SK-N-SH (cell line): ENCODE measurements at regions not wholly inside any gene's neighbourhood (a gene's known extent, or its start where the extent isn't known, plus 50 kb on each side); places are given as distances from the start of the nearest gene placed in this dataset.

Experiments used
- CTCF ChIA-PET: fragments of 300-600, 350-600 bp; formaldehyde crosslinking; extraction: SDS; loops from one replicate; lab custom pipeline; 2021; lab: Yijun Ruan, JAX
- POLR2A ChIA-PET: fragments of 350-600 bp; sonication (Branson Sonifier 250); formaldehyde crosslinking; extraction: SDS; loops from one replicate; lab custom pipeline; 2020; ENCODE audit warnings: antibody characterized with exemption, inconsistent platforms; lab: Yijun Ruan, JAX
- DNase-seq: peaks from one replicate; pipeline ENCODE4 v3.0.0; 2012
- H2AFZ ChIP-seq: fragments of 200-600 bp; sonication (generic); 2 replicates; pipeline ENCODE4 v1.8.1; 2016; ENCODE audit warnings: antibody characterized with exemption, mild to moderate bottlenecking, low read depth
- H3F3A ChIP-seq: fragments of 200-600 bp; sonication (generic); replicated peaks from 2 replicates; pipeline ENCODE3; 2016; ENCODE audit warnings: antibody characterized with exemption, mild to moderate bottlenecking; ENCODE audit not compliant: insufficient read depth
- H3K27ac ChIP-seq, 2 experiments: fragments of 200-500 bp in 1 of 2; fragments of 200-600 bp in 1 of 2; sonication (Bioruptor generic) in 1 of 2; sonication (generic), shearing (Covaris generic) in 1 of 2; 2 replicates each; pipeline versions ENCODE4 v1.5.1 to v1.6.1; 2014 to 2016; ENCODE audit warnings: low read depth in 2 of 2, inconsistent platforms in 1 of 2, low read length in 1 of 2, mild to moderate bottlenecking in 1 of 2, mixed read lengths in 1 of 2
- H3K27me3 ChIP-seq: fragments of 200-600 bp; sonication (generic), shearing (Covaris generic); 2 replicates; pipeline ENCODE4 v1.6.1; 2016; ENCODE audit warnings: mixed run types; ENCODE audit not compliant: insufficient read depth
- H3K36me3 ChIP-seq, 2 experiments: fragments of 200-500 bp in 1 of 2; fragments of 200-600 bp in 1 of 2; sonication (Bioruptor generic) in 1 of 2; sonication (generic) in 1 of 2; replicated peaks in 1 of 2; 2 replicates each; pipeline versions ENCODE3 to v1.5.1; 2014 to 2016; ENCODE audit warnings: low read length in 1 of 2, mild to moderate bottlenecking in 1 of 2; ENCODE audit not compliant: insufficient read depth in 2 of 2, control insufficient read depth in 1 of 2
- H3K4me1 ChIP-seq, 2 experiments: fragments of 200-500 bp in 1 of 2; fragments of 200-600 bp in 1 of 2; sonication (Bioruptor generic) in 1 of 2; sonication (generic), shearing (Covaris generic) in 1 of 2; 2 replicates each; pipeline versions ENCODE4 v1.5.1 to v1.6.1; 2014 to 2016; ENCODE audit warnings: low read depth in 1 of 2, low read length in 1 of 2, mixed run types in 1 of 2; ENCODE audit not compliant: insufficient read depth in 2 of 2, control insufficient read depth in 1 of 2
- H3K4me2 ChIP-seq: fragments of 200-600 bp; sonication (generic), shearing (Covaris generic); 2 replicates; pipeline ENCODE4 v1.6.1; 2017; ENCODE audit warnings: mixed run types
- H3K4me3 ChIP-seq, 2 experiments: fragments of 200-500 bp in 1 of 2; fragments of 200-600 bp in 1 of 2; sonication (Bioruptor generic) in 1 of 2; sonication (generic), shearing (Covaris generic) in 1 of 2; 2 replicates each; pipeline versions ENCODE4 v1.5.1 to v1.8.1; 2014 to 2016; ENCODE audit warnings: low read depth in 2 of 2, inconsistent platforms in 1 of 2, low read length in 1 of 2, mild to moderate bottlenecking in 1 of 2, mixed read lengths in 1 of 2, moderate library complexity in 1 of 2
- H3K79me2 ChIP-seq: fragments of 200-600 bp; sonication (generic); 2 replicates; pipeline ENCODE4 v1.8.1; 2017; ENCODE audit warnings: mild to moderate bottlenecking; ENCODE audit not compliant: insufficient read depth
- H3K9ac ChIP-seq: fragments of 200-600 bp; sonication (generic); 2 replicates; pipeline ENCODE4 v1.6.1; 2017; ENCODE audit warnings: mixed run types
- H3K9me2 ChIP-seq: fragments of 200-600 bp; sonication (generic); 2 replicates; pipeline ENCODE4 v1.6.1; 2017; ENCODE audit warnings: mixed run types
- H3K9me3 ChIP-seq: fragments of 200-600 bp; sonication (generic); 2 replicates; pipeline ENCODE4 v1.6.1; 2017; ENCODE audit warnings: mixed run types, mild to moderate bottlenecking, moderate library complexity
- H4K20me1 ChIP-seq: fragments of 200-600 bp; sonication (generic); 2 replicates; pipeline ENCODE4 v1.6.1; 2017; ENCODE audit warnings: mild to moderate bottlenecking, mixed run types; ENCODE audit not compliant: insufficient read depth
- EP300 ChIP-seq, 2 experiments: IDR thresholded peaks; 2 replicates each; pipeline versions ENCODE4 v1.4.0 to v1.6.1; 2012; ENCODE audit warnings: borderline replicate concordance in 1 of 2, low read depth in 1 of 2, low read length in 1 of 2
- EZH2phosphoT487 ChIP-seq: fragments of 200-600 bp; sonication (generic); IDR thresholded peaks from 2 replicates; pipeline ENCODE4 v1.6.1; 2017; ENCODE audit warnings: low read depth, mixed run types, mild to moderate bottlenecking, antibody characterized with exemption, moderate library complexity, borderline replicate concordance
- GABPA ChIP-seq: IDR thresholded peaks from 2 replicates; pipeline ENCODE4 v1.4.0; 2012; ENCODE audit warnings: low read depth, mild to moderate bottlenecking
- IRF3 ChIP-seq: fragments of 150-350 bp; IDR thresholded peaks from 2 replicates; pipeline ENCODE4 v1.6.1; 2016; ENCODE audit warnings: mild to moderate bottlenecking, low read depth, low read length
- JUND ChIP-seq: IDR thresholded peaks from 2 replicates; pipeline ENCODE4 v1.4.0; 2012
- MEF2A ChIP-seq: IDR thresholded peaks from 2 replicates; pipeline ENCODE4 v1.4.0; 2012; ENCODE audit warnings: low read depth, borderline replicate concordance
- MXI1 ChIP-seq: IDR thresholded peaks from 2 replicates; pipeline ENCODE4 v1.6.1; 2012; ENCODE audit warnings: mild to moderate bottlenecking, low read depth, low read length, improper control_type of control experiment
- POLR2AphosphoS5 ChIP-seq: IDR thresholded peaks from 2 replicates; pipeline ENCODE4 v1.6.1; 2012; ENCODE audit warnings: low read depth, low read length
- RAD21 ChIP-seq: IDR thresholded peaks from 2 replicates; pipeline ENCODE4 v1.6.1; 2012; ENCODE audit warnings: mild to moderate bottlenecking, low read length
- RFX5 ChIP-seq: IDR thresholded peaks from 2 replicates; pipeline ENCODE4 v1.6.1; 2012; ENCODE audit warnings: mild to moderate bottlenecking, improper control_type of control experiment, low read length
- RXRA ChIP-seq: IDR thresholded peaks from 2 replicates; pipeline ENCODE4 v1.4.0; 2012; ENCODE audit warnings: low read depth, mild to moderate bottlenecking, borderline replicate concordance
- SIN3A ChIP-seq: IDR thresholded peaks from 2 replicates; pipeline ENCODE4 v1.6.1; 2012; ENCODE audit warnings: low read depth, mild to moderate bottlenecking, low read length, moderate library complexity, borderline replicate concordance
- SMC3 ChIP-seq: IDR thresholded peaks from 2 replicates; pipeline ENCODE4 v1.6.1; 2012; ENCODE audit warnings: low read depth, low read length, improper control_type of control experiment
- TCF12 ChIP-seq: IDR thresholded peaks from 2 replicates; pipeline ENCODE4 v1.4.0; 2012
- USF1 ChIP-seq: IDR thresholded peaks from 2 replicates; pipeline ENCODE4 v1.4.0; 2012; ENCODE audit warnings: low read depth, borderline replicate concordance
- USF2 ChIP-seq: fragments of 150-350 bp; IDR thresholded peaks from 2 replicates; pipeline ENCODE4 v1.6.1; 2017; ENCODE audit warnings: antibody characterized with exemption, low read length, low read depth, borderline replicate concordance
- YY1 ChIP-seq: IDR thresholded peaks from 2 replicates; pipeline ENCODE4 v1.4.0; 2012; ENCODE audit warnings: low read depth, mild to moderate bottlenecking
- ZBTB33 ChIP-seq: IDR thresholded peaks from 2 replicates; pipeline ENCODE4 v1.4.0; 2012; ENCODE audit warnings: low read depth, borderline replicate concordance
- WGBS: methylation state at CpG from one replicate; pipeline ENCODE4 v1.1.6; 2017; ENCODE audit warnings: low lambda C conversion rate; 5-methylcytosine and 5-hydroxymethylcytosine counted together
- TF ChIP-seq, protein P1 (sequence below): fragments of 200-600 bp; sonication (generic); IDR thresholded peaks from 2 replicates; pipeline ENCODE4 v1.6.1; 2017; ENCODE audit warnings: antibody characterized with exemption, mild to moderate bottlenecking, moderate library complexity

DNA sequence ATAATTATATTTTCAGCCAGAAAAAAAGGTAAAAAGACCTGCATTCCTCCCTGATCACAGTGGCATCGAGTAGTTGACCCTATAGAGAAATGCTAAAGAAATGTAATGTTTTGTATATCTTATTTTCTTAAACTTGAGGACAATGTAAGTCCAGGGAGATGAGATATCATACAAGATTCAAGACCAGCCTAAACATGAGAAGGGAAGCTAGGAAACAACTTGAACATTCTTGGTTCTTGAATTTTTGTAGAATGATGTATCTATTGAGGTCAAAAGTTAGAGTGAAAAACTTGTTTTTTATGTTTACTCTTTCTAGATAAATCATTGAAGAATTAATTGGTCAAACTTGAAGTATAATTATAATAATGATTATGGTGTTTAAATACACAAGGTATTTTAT, 497.7 kb upstream of the TBL1XR1 start:
- no peak overlapping the region for H3K4me2 ChIP-seq
- no peak overlapping the region for H3K27ac ChIP-seq
- no peaks in the 10 kb centered on the region for H3K79me2 ChIP-seq
- no peak for DNase-seq
- TF ChIP-seq GABPA (no peak), POLR2AphosphoS5 (no peak), RFX5 (no peak), MXI1 (no peak), EZH2phosphoT487 (no peak), YY1 (no peak), TCF12 (no peak), RAD21 (no peak), RXRA (no peak), USF1 (no peak)
- TF ChIP-seq, protein P1, sequence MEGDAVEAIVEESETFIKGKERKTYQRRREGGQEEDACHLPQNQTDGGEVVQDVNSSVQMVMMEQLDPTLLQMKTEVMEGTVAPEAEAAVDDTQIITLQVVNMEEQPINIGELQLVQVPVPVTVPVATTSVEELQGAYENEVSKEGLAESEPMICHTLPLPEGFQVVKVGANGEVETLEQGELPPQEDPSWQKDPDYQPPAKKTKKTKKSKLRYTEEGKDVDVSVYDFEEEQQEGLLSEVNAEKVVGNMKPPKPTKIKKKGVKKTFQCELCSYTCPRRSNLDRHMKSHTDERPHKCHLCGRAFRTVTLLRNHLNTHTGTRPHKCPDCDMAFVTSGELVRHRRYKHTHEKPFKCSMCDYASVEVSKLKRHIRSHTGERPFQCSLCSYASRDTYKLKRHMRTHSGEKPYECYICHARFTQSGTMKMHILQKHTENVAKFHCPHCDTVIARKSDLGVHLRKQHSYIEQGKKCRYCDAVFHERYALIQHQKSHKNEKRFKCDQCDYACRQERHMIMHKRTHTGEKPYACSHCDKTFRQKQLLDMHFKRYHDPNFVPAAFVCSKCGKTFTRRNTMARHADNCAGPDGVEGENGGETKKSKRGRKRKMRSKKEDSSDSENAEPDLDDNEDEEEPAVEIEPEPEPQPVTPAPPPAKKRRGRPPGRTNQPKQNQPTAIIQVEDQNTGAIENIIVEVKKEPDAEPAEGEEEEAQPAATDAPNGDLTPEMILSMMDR: no peak
- H3K4me3 ChIP-seq: no peak overlapping the region
- no peak overlapping the region for H3K9ac ChIP-seq
- H3K36me3 ChIP-seq: no peaks in the 10 kb centered on the region
- 89% methylated on average over 1 of the region's 1 CpG for WGBS
- CTCF ChIA-PET: no interaction called here
- no peaks in the 10 kb centered on the region; the same call in 1 of the 2 replicates for H3K9me2 ChIP-seq
- no peaks in the 10 kb centered on the region for H3K27me3 ChIP-seq
- H4K20me1 ChIP-seq: no peaks in the 10 kb centered on the region
- H3K4me1 ChIP-seq: no peaks in the 10 kb centered on the region
- H3K9me3 ChIP-seq: no peaks in the 10 kb centered on the region
- no peaks in the 10 kb centered on the region for H3F3A ChIP-seq
- no peak overlapping the region for H2AFZ ChIP-seq
- POLR2A ChIA-PET: no interaction called here

DNA sequence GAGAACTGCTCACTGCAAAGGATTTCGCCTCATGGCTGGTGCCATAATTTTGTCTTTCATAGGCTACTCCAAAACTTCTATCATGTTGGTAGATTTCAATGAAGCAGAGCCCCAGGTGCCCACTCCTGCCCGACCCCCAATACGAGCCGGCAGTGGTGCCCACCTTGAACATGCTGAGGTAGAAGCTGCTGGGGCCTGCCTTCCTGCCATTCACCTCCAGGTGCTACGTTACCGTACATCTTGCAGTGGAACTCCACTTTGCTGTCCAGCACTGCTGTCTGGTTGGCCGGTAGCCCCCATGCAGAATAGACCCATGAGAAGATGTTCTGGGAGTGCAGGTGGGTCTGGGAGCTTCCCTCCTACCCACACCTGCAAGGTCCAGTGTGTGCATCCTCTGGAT, 502.8 kb upstream of the TBL1XR1 start:
- H3K9me3 ChIP-seq: no peaks in the 10 kb centered on the region
- H4K20me1 ChIP-seq: no peaks in the 10 kb centered on the region
- no peak overlapping the region for H2AFZ ChIP-seq
- H3K4me2 ChIP-seq: no peak overlapping the region
- CTCF ChIA-PET: no interaction called here
- H3K4me3 ChIP-seq: no peak overlapping the region
- H3K4me1 ChIP-seq: no peaks in the 10 kb centered on the region; a peak in 1 of 4 replicates
- WGBS: 72% methylated on average over 4 of the region's 7 CpGs
- H3K36me3 ChIP-seq: no peaks in the 10 kb centered on the region
- POLR2A ChIA-PET: no interaction called here
- no peaks in the 10 kb centered on the region; the same call in 1 of the 2 replicates for H3K9me2 ChIP-seq
- H3K9ac ChIP-seq: no peak overlapping the region
- H3K27ac ChIP-seq: no peak overlapping the region
- no peaks in the 10 kb centered on the region for H3F3A ChIP-seq
- DNase-seq: no peak
- no peaks in the 10 kb centered on the region for H3K79me2 ChIP-seq
- H3K27me3 ChIP-seq: no peaks in the 10 kb centered on the region
- no peak for TF ChIP-seq USF2
- no peak for TF ChIP-seq SMC3
- TF ChIP-seq, protein P1: no peak
- TF ChIP-seq EP300 (IDR thresholded peaks at IDR 0.05; ENCODE audit: borderline replicate concordance in 1 of 2, low read depth in 1 of 2, low read length in 1 of 2): no peak
- no peak for TF ChIP-seq POLR2AphosphoS5
- no peak for TF ChIP-seq JUND
- no peak for TF ChIP-seq GABPA
- no peak for TF ChIP-seq IRF3
- TF ChIP-seq SIN3A: no peak
- TF ChIP-seq MEF2A: no peak
- TF ChIP-seq ZBTB33: no peak
